PC-9 (cell line): ENCODE measurements at regions not wholly inside any gene's neighbourhood (a gene's known extent, or its start where the extent isn't known, plus 50 kb on each side); places are given as distances from the start of the nearest gene placed in this dataset.

ENCODE experiments used
- BruUV-seq: library from RNA; stranded (reverse); fragments of 400-500 nt; replicated peaks from 2 replicates; lab custom pipeline; 2021; lab: Mats Ljungman, UMichigan
- CTCF ChIA-PET: fragments of 300-600 bp; sonication (Branson Sonifier 250); formaldehyde crosslinking; loops from one replicate; lab custom pipeline; 2022; ENCODE audit warnings: antibody characterized with exemption; lab: Charles Lee
- POLR2A ChIA-PET: fragments of 300-600 bp; sonication (Branson Sonifier 250); formaldehyde crosslinking; loops from one replicate; lab custom pipeline; 2022; ENCODE audit warnings: antibody characterized with exemption; ENCODE audit not compliant: unreplicated experiment; lab: Charles Lee
- DNase-seq, 2 experiments: peaks; one replicate each; pipeline versions ENCODE4 v3.0.0 to v3.0.0-alpha.2; 2015 to 2022; ENCODE audit warnings: mixed read lengths in 1 of 2
- H2AFZ ChIP-seq: fragments of 200-600 bp; sonication (generic); 2 replicates; pipeline ENCODE4 v1.8.1; 2017; ENCODE audit warnings: antibody characterized with exemption
- H3F3A ChIP-seq: fragments of 200-600 bp; sonication (generic); 2 replicates; pipeline ENCODE4 v1.8.1; 2017; ENCODE audit warnings: antibody characterized with exemption, mild to moderate bottlenecking, low read depth; ENCODE audit not compliant: insufficient read depth
- H3K27ac ChIP-seq: fragments of 200-600 bp; sonication (generic); 2 replicates; pipeline ENCODE4 v1.6.1; 2016; ENCODE audit warnings: mixed run types
- H3K27me3 ChIP-seq: fragments of 200-600 bp; sonication (generic); 2 replicates; pipeline ENCODE4 v1.6.1; 2016; ENCODE audit warnings: low read depth, mixed run types; ENCODE audit not compliant: insufficient read depth
- H3K36me3 ChIP-seq: fragments of 200-600 bp; sonication (generic); 2 replicates; pipeline ENCODE4 v1.6.1; 2016; ENCODE audit warnings: low read depth, mixed run types
- H3K4me1 ChIP-seq: fragments of 200-600 bp; sonication (generic); replicated peaks from 2 replicates; pipeline ENCODE4 v1.6.1; 2016; ENCODE audit warnings: mixed run types; ENCODE audit not compliant: insufficient read depth
- H3K4me2 ChIP-seq: fragments of 200-600 bp; sonication (generic); 2 replicates; pipeline ENCODE4 v1.6.1; 2017; ENCODE audit warnings: mixed run types
- H3K4me3 ChIP-seq: fragments of 200-600 bp; sonication (generic); 2 replicates; pipeline ENCODE4 v1.6.1; 2016; ENCODE audit warnings: mixed run types
- H3K79me2 ChIP-seq: fragments of 200-600 bp; sonication (generic); 2 replicates; pipeline ENCODE4 v1.6.1; 2017; ENCODE audit warnings: low read depth, mixed run types
- H3K9me2 ChIP-seq: fragments of 200-600 bp; sonication (generic); 2 replicates; pipeline ENCODE4 v1.8.1; 2017; ENCODE audit warnings: mild to moderate bottlenecking; ENCODE audit not compliant: insufficient read depth
- H3K9me3 ChIP-seq: fragments of 200-600 bp; sonication (generic); 2 replicates; pipeline ENCODE4 v1.8.1; 2016; ENCODE audit warnings: low read depth; ENCODE audit not compliant: insufficient read depth
- H4K20me1 ChIP-seq: fragments of 200-600 bp; sonication (generic); 2 replicates; pipeline ENCODE4 v1.8.1; 2017; ENCODE audit not compliant: insufficient read depth
- CTCF ChIP-seq: fragments of 200-600 bp; sonication (generic); conservative IDR thresholded peaks from 2 replicates; pipeline ENCODE4 v1.6.1; 2017; ENCODE audit warnings: mixed run types, antibody characterized with exemption, mild to moderate bottlenecking, moderate library complexity
- EZH2 ChIP-seq: fragments of 200-600 bp; sonication (generic); IDR thresholded peaks from 2 replicates; pipeline ENCODE4 v1.8.0; 2017; ENCODE audit warnings: antibody characterized with exemption, low read depth
- intact Hi-C: fragments of 100-400 bp; cut with micrococcal nuclease; formaldehyde crosslinking; loops from one replicate; pipeline ENCODE4 v1.10.0; 2022; ENCODE audit not compliant: unreplicated experiment

- H3K9me3 ChIP-seq, result no peaks in the 10 kb centered on the region; the same call in 1 of the 2 replicates
- no TSS peak for BruUV-seq
- H3K4me1 ChIP-seq, result no peaks in the 10 kb centered on the region
- intact Hi-C loops, result no loop called here
- H3K79me2 ChIP-seq, result no peaks in the 10 kb centered on the region
- ChIA-PET CTCF (no interaction called here), POLR2A (no interaction called here)
- H3K4me2 ChIP-seq, result no peak overlapping the region
- no peaks in the 10 kb centered on the region for H3K36me3 ChIP-seq
- no peak for DNase-seq
- H2AFZ ChIP-seq, result no peak overlapping the region
- H3F3A ChIP-seq, result no peaks in the 10 kb centered on the region
- no peaks in the 10 kb centered on the region for H3K27me3 ChIP-seq
- H3K27ac ChIP-seq, result no peak overlapping the region
- no peaks in the 10 kb centered on the region for H3K9me2 ChIP-seq
- TF ChIP-seq CTCF, result no peak
- TF ChIP-seq EZH2, result no peak
- H4K20me1 ChIP-seq, result no peaks in the 10 kb centered on the region
- H3K4me3 ChIP-seq, result no peak overlapping the region
Observed at GRCh38 chr5:120035815-120036577, 406.6 kb downstream of the FAM170A start.

GRCh38 chr5:120037451-120037850, 408.1 kb downstream of the FAM170A start:
- Histone ChIP-seq H3K79me2 (no peaks in the 10 kb centered on the region), H3F3A (no peaks in the 10 kb centered on the region), H3K36me3 (no peaks in the 10 kb centered on the region), H3K27ac (no peak overlapping the region), H3K9me3 (no peaks in the 10 kb centered on the region; the same call in 1 of the 2 replicates), H3K4me3 (no peak overlapping the region), H3K9me2 (no peaks in the 10 kb centered on the region), H3K4me2 (no peak overlapping the region), H3K4me1 (no peaks in the 10 kb centered on the region), H2AFZ (no peak overlapping the region), H3K27me3 (no peaks in the 10 kb centered on the region), H4K20me1 (no peaks in the 10 kb centered on the region)
- BruUV-seq, result no TSS peak
- TF ChIP-seq EZH2 (no peak), CTCF (no peak)
- CTCF ChIA-PET, result no interaction called here
- intact Hi-C loops, result no loop called here
- DNase-seq, result no peak
- POLR2A ChIA-PET, result no interaction called here

DNA sequence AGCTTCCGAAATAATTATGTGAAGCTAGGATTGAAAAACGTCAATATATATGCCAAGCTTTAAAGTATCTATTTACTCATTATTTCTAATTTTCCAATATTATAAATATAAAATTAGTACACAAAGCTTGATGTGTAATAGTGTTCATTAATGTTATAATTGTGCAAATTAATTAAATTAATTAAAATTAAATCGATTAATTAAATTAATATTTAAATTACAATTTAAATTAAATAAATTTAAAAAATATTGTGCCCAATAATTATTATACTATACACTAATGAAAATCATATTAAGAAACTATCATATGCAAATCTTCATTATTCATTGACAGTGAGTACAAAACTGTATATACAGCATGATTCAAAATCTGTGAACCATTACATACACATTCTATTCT, 409.8 kb downstream of the FAM170A start:
- BruUV-seq, result no TSS peak
- no peaks in the 10 kb centered on the region for H3K36me3 ChIP-seq
- no peak overlapping the region for H3K4me3 ChIP-seq
- no peaks in the 10 kb centered on the region for H3K9me3 ChIP-seq
- no peaks in the 10 kb centered on the region for H3K79me2 ChIP-seq
- no peak overlapping the region for H3K27ac ChIP-seq
- POLR2A ChIA-PET, result interaction anchor here (0.7 kb wide), 1 partner anchor 1686 kb away, joined by 6 read pairs; no protein-coding TSS in a partner anchor
- H4K20me1 ChIP-seq, result no peaks in the 10 kb centered on the region
- TF ChIP-seq EZH2, result no peak
- H3K4me2 ChIP-seq, result no peak overlapping the region
- H3K9me2 ChIP-seq, result no peaks in the 10 kb centered on the region
- intact Hi-C loops, result no loop called here
- no peaks in the 10 kb centered on the region for H3F3A ChIP-seq
- no peak for DNase-seq
- CTCF ChIA-PET, result no interaction called here
- no peaks in the 10 kb centered on the region for H3K27me3 ChIP-seq
- no peaks in the 10 kb centered on the region for H3K4me1 ChIP-seq
- no peak overlapping the region for H2AFZ ChIP-seq
